HepG2 (cell line): ENCODE measurements at regions not wholly inside any gene's neighbourhood (a gene's known extent, or its start where the extent isn't known, plus 50 kb on each side); places are given as distances from the start of the nearest gene placed in this dataset.

ENCODE experiments used
- ARID4A ChIP-seq: sonication (generic); formaldehyde crosslinking; IDR thresholded peaks from 2 replicates; pipeline ENCODE4 v1.5.0; 2020; ENCODE audit warnings: mild to moderate bottlenecking, missing genetic modification reagents, borderline replicate concordance
- GABPA ChIP-seq, 2 experiments: IDR thresholded peaks; 2 replicates each; pipeline ENCODE4 v1.6.1; 2011 to 2016; ENCODE audit warnings: low read depth in 2 of 2, low read length in 1 of 2, missing biosample characterization in 1 of 2, missing genetic modification characterization in 1 of 2
- NFYB ChIP-seq: sonication (generic); formaldehyde crosslinking; IDR thresholded peaks from 2 replicates; pipeline ENCODE4 v1.4.0; 2020; ENCODE audit warnings: missing genetic modification reagents
- POLR2A ChIP-seq, 2 experiments: IDR thresholded peaks; 2 replicates each; pipeline ENCODE4 v1.6.1; 2011; ENCODE audit warnings: low read depth in 2 of 2, low read length in 2 of 2, mild to moderate bottlenecking in 1 of 2, moderate library complexity in 1 of 2; ENCODE audit not compliant: insufficient read depth in 1 of 2
- SNAPC4 ChIP-seq: sonication (generic); formaldehyde crosslinking; IDR thresholded peaks from 2 replicates; pipeline ENCODE4 v1.4.0; 2020; ENCODE audit warnings: mild to moderate bottlenecking, missing genetic modification reagents
- ZFAT ChIP-seq: sonication (generic); formaldehyde crosslinking; conservative IDR thresholded peaks from 2 replicates; pipeline ENCODE4 v1.8.1; 2023; ENCODE audit warnings: missing genetic modification reagents, inconsistent platforms
- ZNF432 ChIP-seq: sonication (generic); formaldehyde crosslinking; IDR thresholded peaks from 2 replicates; pipeline ENCODE4 v1.5.0; 2020; ENCODE audit warnings: missing genetic modification reagents, mild to moderate bottlenecking, borderline replicate concordance
- TF ChIP-seq, protein P1 (sequence below): sonication (generic); formaldehyde crosslinking; IDR thresholded peaks from 2 replicates; pipeline ENCODE4 v1.5.0; 2020; ENCODE audit warnings: mild to moderate bottlenecking, missing genetic modification reagents, moderate library complexity

- TF ChIP-seq ARID4A (CRISPR knock-in tag) = no peak
- TF ChIP-seq GABPA (IDR thresholded peaks at IDR 0.05; ENCODE audit: low read depth, low read length) = no peak
- TF ChIP-seq GABPA (CRISPR knock-in tag; IDR thresholded peaks at IDR 0.05; ENCODE audit: low read depth) = no peak
- TF ChIP-seq, protein P1, sequence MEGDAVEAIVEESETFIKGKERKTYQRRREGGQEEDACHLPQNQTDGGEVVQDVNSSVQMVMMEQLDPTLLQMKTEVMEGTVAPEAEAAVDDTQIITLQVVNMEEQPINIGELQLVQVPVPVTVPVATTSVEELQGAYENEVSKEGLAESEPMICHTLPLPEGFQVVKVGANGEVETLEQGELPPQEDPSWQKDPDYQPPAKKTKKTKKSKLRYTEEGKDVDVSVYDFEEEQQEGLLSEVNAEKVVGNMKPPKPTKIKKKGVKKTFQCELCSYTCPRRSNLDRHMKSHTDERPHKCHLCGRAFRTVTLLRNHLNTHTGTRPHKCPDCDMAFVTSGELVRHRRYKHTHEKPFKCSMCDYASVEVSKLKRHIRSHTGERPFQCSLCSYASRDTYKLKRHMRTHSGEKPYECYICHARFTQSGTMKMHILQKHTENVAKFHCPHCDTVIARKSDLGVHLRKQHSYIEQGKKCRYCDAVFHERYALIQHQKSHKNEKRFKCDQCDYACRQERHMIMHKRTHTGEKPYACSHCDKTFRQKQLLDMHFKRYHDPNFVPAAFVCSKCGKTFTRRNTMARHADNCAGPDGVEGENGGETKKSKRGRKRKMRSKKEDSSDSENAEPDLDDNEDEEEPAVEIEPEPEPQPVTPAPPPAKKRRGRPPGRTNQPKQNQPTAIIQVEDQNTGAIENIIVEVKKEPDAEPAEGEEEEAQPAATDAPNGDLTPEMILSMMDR (CRISPR knock-in tag) = no peak
- TF ChIP-seq POLR2A (IDR thresholded peaks at IDR 0.05; ENCODE audit: insufficient read depth in 1 of 2, low read depth in 2 of 2, low read length in 2 of 2) = no peak
- TF ChIP-seq ZFAT (CRISPR knock-in tag) = no peak
- no peak for TF ChIP-seq NFYB
- no peak for TF ChIP-seq ZNF432 (CRISPR knock-in tag)
- no peak for TF ChIP-seq SNAPC4 (CRISPR knock-in tag)
Measured at GRCh38 chrX:34223574-34223973, 91.5 kb upstream of the FAM47A start.
